ENCODE measurements at regions not wholly inside any gene's neighbourhood (a gene's known extent, or its start where the extent isn't known, plus 50 kb on each side); places are given as distances from the start of the nearest gene placed in this dataset.

DNA sequence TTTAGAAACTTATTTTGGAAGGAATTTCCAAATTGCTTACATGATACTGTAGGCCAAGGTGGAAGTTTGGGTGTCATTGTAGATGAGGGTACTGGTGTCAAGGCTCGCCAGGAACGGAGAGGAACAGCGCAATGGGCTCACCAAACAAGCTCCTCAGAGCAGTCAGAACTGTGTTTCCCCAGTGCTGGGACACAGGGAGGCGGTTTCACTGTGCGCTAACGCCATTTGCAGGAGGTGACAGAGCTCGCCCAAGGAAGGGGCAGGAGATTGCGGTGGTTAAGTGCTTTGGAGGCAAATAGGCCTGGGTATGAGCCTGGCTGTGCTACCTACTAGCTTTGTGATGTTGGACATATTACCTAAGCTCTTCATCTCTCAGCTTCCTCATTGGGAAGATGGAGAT lies 57.3 kb downstream of the HHEX start:
- DNase-seq (ENCODE audit: low read depth in 2 of 2), result no peak

- no peak for DNase-seq (ENCODE audit: low read depth in 2 of 2)
These were observed 57.8 kb downstream of the HHEX start for GRCh38 chr10:92747600-92747999.

DNA sequence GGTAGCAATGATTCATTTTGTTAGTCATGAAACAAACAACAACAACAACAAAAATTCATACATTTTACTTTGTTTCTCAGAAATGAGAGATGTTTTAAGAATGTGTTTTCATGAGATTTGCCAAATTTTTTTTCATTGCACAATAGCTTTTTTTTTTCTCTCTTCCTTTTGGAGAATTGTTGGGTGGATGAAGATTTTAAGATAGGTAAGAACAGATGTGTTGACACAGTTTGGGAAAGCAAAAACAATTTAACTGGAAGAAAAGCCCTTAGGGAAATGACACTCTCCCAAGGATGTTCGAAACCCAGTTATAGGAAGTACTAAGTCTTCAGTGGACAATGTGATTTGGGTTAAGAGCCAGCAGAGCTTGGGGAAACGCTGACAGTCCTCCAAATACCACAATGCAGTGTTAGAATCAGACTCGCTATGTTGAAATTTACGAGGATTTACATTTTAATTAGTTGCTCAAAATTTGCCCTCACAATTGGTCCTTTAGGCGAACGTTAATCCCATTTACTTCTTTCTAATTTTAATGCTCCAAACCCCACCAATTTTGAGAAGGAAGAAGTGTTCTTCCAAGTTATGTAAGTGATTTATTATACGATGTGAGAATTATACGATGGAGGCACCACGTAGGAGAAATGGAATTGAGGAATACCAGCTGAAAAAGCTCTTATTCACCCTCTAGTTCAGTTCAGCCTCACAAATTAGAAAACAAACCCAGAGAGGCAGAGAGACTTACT lies 61.2 kb downstream of the HHEX start:
- DNase-seq (ENCODE audit: low read depth in 2 of 2), result peak in 1 of 2 donors; percentile 14

GRCh38 chr10:92751534-92751811 lies 61.7 kb downstream of the HHEX start:
- DNase-seq (ENCODE audit: low read depth in 2 of 2), result no peak

DNA sequence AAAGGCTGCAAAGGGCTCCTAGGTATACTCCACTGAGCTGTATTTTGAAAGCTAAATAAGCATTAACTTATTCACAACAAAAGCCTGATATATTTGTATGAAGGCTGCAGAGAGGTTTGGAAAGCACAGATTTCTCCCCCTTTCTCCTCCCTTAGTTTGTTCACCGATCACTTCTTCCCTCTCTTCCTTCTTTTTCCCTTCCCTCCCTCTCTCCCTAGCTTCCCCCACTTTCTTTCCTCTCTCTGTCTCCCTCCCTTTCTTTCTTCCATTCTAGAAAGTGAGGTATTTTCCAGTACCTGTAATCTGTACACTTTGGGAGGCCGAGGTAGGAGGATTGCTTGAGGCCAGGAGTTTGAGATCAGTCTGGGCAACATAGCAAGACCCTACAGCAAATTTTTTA lies 62.1 kb downstream of the HHEX start:
- no peak for DNase-seq (ENCODE audit: low read depth in 2 of 2)

DNA sequence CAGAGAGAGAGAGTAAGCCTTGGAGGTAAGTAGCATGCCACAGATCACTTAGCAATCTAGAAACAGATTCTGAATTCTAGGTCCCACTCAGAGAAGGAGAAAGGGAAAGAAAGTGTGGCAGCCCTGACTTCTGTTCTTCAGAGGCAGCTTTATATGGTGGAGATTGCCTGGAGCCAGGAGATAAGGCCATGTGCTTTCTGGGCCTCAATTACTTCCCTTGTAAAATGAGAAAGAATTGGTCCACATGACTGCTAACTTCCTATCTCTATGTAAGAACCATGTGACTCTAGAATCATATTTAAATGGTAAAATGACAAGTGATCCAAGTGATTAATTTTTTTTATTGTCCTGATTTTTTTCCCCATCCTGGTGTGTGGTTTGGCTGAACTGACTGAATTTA lies 64.1 kb downstream of the HHEX start:
- DNase-seq (ENCODE audit: low read depth in 2 of 2), result peak in 1 of 2 donors; percentile 19

DNA sequence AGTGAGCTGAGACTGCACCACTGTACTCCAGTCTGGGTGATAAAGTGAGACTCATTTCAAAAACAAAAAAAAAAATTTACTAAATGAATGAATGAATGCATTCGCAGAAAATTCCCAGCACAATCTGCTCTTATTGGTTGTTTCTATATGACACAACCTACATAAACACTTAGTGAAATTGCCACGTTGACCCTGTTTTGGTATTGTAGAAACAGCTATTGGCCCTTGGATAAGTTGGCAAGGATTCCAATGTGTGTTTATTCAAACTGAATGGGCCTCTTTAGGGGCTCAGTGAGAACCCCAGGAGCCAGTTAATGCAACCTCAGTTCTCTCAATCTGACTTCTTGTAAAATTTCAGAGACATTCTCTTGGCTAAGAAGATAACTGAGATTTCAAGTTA lies 66.0 kb downstream of the HHEX start:
- DNase-seq (ENCODE audit: low read depth in 2 of 2), result peak; percentile 48 to 91

- peak; percentile 93 to 99 for DNase-seq (ENCODE audit: low read depth in 2 of 2)
These were observed 66.7 kb downstream of the HHEX start for GRCh38 chr10:92756201-92757065.

DNA sequence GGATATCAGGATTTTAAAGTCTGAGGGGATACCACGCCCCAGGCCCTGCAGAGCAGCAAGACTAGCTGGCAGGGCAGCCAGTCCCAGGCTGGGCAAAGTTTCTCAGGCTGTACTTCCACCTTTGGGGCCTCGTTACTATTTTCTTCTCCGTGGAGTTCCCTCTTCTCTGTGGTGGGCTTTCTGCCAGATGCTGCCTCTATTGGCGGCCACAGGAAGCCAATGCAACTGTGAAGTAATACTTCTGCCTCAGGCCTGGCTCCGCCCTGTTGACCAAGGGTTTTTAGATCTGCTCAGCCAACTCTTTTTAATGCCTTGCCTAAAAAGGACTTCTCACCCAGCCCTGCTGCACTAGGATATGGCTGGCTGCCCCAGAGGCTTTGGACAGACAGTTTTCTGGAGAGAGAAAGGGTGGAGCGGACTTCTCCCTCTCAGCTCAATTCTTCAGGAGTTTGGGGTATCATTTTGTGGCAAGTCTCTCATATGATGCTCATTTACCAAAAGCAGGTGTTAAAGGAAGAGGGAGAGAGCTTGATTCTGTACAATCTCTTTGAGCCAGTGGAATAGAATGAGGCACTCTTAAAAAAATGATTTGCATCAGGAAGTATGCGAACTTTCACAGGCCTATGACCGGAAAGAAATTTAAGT lies 67.4 kb downstream of the HHEX start:
- peak; percentile 18 to 90 for DNase-seq (ENCODE audit: low read depth in 2 of 2)

DNA sequence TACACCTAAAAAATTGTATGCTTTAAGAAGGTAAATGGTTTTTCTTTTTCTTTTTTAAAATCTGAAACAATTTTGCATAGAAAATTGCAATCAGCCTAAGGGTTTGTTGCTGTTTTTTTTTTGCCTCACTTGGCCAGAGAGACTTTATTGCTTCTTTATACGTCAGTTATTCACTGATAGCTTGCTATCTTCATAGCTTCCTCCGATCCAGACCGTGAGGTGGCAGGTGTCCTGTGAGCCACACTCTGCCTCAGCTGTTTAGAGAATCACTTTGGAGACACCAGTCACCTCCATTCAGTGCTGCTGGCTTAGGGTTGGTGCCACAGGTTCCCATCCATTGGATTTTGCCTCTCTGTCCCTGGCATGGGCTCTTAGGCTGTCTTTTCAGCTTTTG lies 68.0 kb downstream of the HHEX start:
- no peak for DNase-seq (ENCODE audit: low read depth in 2 of 2)

DNA sequence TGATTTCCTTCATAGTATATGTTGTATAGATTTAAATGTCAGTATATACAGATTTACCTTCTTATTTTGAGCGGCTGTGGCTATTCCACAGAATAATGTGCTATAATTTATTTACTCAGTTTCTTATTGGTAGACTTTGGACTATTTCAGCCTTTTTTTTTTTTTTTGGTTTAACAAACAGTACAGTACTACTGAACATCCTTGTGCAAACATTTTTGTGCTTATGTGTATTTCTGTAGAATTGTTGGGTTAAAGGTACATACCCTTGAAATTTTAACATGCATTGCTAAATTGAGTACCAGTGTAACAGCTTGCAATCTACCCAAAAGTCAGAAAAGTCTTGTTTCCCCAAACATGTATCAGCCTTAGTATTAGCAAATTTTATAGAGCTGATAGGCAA lies 68.8 kb downstream of the HHEX start:
- no peak for DNase-seq (ENCODE audit: low read depth in 2 of 2)

- DNase-seq (ENCODE audit: low read depth in 2 of 2), result peak in 1 of 2 donors; percentile 69
These were observed 70.9 kb downstream of the HHEX start for GRCh38 chr10:92760609-92761008.

- DNase-seq (ENCODE audit: low read depth in 2 of 2), result no peak
These were observed 71.8 kb downstream of the HHEX start for GRCh38 chr10:92761571-92761970.

DNA sequence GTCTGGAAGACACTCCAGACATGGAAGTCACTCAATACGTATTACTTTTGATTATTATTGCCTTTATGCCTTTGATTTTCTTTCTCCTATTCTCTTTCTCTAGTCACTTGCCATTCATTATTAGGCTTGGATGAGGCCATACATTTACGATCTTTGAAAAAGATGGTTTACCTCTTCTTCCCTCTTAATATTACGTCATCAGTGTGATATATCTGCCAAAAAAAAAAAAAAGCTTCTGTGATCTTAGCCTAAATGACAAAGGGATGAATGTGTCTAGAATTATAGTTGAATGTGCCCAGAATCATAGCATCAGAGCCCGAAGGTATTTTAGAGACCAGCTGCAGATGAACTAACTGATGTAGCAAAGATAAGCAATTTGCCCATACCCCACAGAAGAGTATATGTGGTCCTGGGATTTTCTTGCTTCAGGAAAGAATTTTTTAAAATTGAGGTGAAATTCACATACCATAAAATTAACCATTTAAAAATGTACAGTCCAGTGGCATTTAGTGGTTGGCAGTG lies 73.9 kb downstream of the HHEX start:
- no peak for DNase-seq (ENCODE audit: low read depth in 2 of 2)

DNA sequence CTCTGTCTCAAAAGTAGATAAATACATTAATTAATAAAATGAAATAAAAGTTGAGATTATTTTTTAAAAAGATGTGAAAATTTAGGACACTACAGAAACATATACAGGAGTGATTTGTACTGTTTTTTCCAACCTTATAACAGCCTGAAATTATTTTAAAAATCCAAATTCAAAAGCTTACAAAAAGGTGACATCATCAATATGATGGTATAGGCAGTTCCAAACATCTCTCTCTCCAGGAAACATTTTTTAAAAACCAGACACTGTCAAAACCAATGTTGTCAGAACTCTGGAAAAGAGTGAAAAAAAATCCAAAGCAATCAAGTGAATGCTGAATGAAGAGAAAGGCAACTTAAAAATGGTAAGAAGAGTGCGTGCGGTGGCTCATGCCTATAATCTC lies 76.7 kb downstream of the HHEX start:
- DNase-seq (ENCODE audit: low read depth in 2 of 2), result no peak

- DNase-seq (ENCODE audit: low read depth in 2 of 2), result no peak
These were observed 78.3 kb downstream of the HHEX start for GRCh38 chr10:92768104-92768503.

DNA sequence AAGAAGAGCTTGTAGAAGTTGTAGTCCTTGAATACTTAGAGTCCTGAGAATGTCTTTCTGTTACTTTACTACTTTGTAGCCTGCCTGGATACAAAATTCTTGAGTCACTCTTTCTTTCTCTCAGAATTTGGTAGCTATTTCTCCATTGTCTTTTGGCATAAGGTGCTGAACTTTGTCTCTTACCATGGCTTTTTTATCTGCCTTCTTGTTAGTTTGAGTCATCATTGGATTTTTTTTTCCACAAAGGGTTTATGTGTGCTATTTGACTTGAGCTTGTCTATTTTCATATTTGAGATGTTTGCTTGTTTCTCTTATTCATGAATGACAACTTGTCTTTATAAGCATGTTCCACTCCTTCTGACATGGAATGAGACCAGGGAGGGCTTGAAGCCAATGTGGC lies 74.5 kb upstream of the EXOC6 start:
- DNase-seq (ENCODE audit: low read depth in 2 of 2), result no peak

DNA sequence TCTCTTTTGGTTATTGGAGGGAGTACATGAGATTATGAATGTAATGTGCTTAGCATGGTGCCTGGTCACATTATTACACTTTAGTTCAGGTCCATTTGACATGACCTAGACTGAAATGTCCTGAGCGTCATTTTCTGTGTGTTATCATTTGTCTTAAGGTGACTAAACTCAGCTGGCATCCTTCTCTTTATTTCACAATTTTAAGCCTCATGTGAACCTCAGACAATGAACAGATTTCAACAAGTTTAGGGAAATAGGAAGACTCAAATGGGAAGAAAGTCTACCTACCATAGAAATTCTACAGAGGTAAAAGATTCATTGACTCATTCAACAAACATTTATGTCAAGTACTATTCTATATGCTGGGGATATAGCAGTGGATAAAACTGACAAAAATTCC lies 70.2 kb upstream of the EXOC6 start:
- DNase-seq (ENCODE audit: low read depth in 2 of 2), result no peak

DNA sequence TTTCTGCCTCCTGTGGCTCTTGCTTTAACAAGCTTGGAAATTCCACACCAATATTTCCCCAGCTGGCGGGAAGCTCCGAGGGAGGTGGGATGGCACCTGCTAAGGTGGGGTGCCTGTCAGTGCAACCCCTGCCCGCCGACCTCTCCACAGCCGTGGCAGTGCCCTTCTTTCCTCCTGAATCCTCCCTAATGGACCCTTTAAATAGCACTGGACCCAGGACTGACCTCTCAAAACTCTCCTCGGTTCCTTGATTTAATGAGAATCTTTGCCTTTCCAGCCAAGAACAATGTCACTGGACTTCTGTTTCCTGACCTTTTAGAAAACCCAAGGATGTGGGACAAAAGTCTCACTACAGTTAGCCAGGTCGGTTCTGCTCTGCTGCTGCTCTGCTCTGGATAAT lies 63.2 kb upstream of the EXOC6 start:
- DNase-seq (ENCODE audit: low read depth in 2 of 2), result peak in 1 of 2 donors; percentile 6

DNA sequence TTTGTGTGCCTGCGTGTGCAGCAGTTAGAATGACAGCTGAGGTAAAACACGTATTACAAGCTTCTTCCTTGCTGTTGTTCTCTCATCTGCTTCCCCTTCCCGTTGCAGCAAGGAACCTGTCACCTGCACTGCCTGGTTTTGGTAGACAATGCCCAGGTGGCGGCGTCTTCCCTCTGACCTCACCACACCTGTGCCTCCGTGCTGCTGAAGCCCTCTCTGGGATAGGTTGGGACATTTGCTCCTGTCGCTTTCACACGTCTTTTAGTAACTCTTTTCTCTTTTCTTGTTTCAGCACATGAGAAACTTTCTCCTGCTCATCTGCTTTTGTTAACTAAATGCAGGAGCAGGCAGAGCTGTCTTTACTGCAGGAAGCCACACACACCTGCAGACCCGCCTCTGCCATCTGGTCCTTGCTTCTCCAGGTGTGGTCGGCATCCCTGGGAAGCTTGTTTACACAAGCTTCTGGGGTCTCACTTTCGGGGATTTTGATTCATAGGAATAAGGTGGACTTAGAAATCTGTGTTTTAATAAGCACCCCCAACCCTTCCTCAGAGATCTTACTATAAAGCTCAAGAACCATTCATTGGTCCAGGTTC lies 60.7 kb upstream of the EXOC6 start:
- DNase-seq (ENCODE audit: low read depth in 2 of 2), result no peak

- no peak for DNase-seq (ENCODE audit: low read depth in 2 of 2)
These were observed 59.3 kb upstream of the EXOC6 start for GRCh38 chr10:92789067-92789466.

GRCh38 chr10:92789786-92790185 lies 58.5 kb upstream of the EXOC6 start:
- no peak for DNase-seq (ENCODE audit: low read depth in 2 of 2)
